GM19099 (cell line): ENCODE measurements at regions not wholly inside any gene's neighbourhood (a gene's known extent, or its start where the extent isn't known, plus 50 kb on each side); places are given as distances from the start of the nearest gene placed in this dataset.

ENCODE experiments used
- POLR2A ChIP-seq: IDR thresholded peaks from 3 replicates; pipeline ENCODE4 v1.6.1; 2011; ENCODE audit warnings: low read depth; ENCODE audit not compliant: insufficient read length; ENCODE audit errors: extremely low read depth

GRCh38 chr4:38213083-38213805 lies 253.0 kb downstream of the PTTG2 start:
- no peak for TF ChIP-seq POLR2A

- TF ChIP-seq POLR2A: no peak
Measured at GRCh38 chr4:38222892-38223291, 262.7 kb downstream of the PTTG2 start.

GRCh38 chr4:38223306-38223705 lies 263.1 kb downstream of the PTTG2 start:
- TF ChIP-seq POLR2A: no peak

- no peak for TF ChIP-seq POLR2A
Measured at GRCh38 chr4:38223782-38224236, 263.6 kb downstream of the PTTG2 start.

GRCh38 chr4:38224850-38225249 lies 264.7 kb downstream of the PTTG2 start:
- no peak for TF ChIP-seq POLR2A

GRCh38 chr4:38226170-38226569 lies 266.0 kb downstream of the PTTG2 start:
- no peak for TF ChIP-seq POLR2A

GRCh38 chr4:38230121-38230801 lies 270.1 kb downstream of the PTTG2 start:
- TF ChIP-seq POLR2A: no peak

- TF ChIP-seq POLR2A: no peak
Measured at GRCh38 chr4:38230821-38231563, 270.8 kb downstream of the PTTG2 start.

- TF ChIP-seq POLR2A: no peak
Measured at GRCh38 chr4:38231626-38232025, 271.4 kb downstream of the PTTG2 start.

GRCh38 chr4:38232741-38233140 lies 272.5 kb downstream of the PTTG2 start:
- TF ChIP-seq POLR2A: no peak

- no peak for TF ChIP-seq POLR2A
Measured at GRCh38 chr4:38233727-38234480, 273.7 kb downstream of the PTTG2 start.

GRCh38 chr4:38235354-38235753 lies 275.2 kb downstream of the PTTG2 start:
- no peak for TF ChIP-seq POLR2A

- TF ChIP-seq POLR2A: no peak
Measured at GRCh38 chr4:38236003-38236402, 275.8 kb downstream of the PTTG2 start.

- TF ChIP-seq POLR2A: no peak
Measured at GRCh38 chr4:38236503-38236902, 276.3 kb downstream of the PTTG2 start.

- no peak for TF ChIP-seq POLR2A
Measured at GRCh38 chr4:38237139-38237538, 276.9 kb downstream of the PTTG2 start.

- TF ChIP-seq POLR2A: no peak
Measured at GRCh38 chr4:38241541-38241940, 281.3 kb downstream of the PTTG2 start.

GRCh38 chr4:38242101-38242500 lies 281.9 kb downstream of the PTTG2 start:
- TF ChIP-seq POLR2A: no peak
